GM21360 (cell line): ENCODE measurements at regions not wholly inside any gene's neighbourhood (a gene's known extent, or its start where the extent isn't known, plus 50 kb on each side); places are given as distances from the start of the nearest gene placed in this dataset.

Experiments used
- ATAC-seq: cut with Tn5 transposase; IDR thresholded peaks from one replicate; pipeline ENCODE4 v1.9.1; 2021; ENCODE audit warnings: mild to moderate bottlenecking, moderate library complexity; ENCODE audit not compliant: unreplicated experiment

GRCh38 chr2:226680719-226681118, 118.9 kb downstream of the IRS1 start:
- ATAC-seq: no peak

DNA sequence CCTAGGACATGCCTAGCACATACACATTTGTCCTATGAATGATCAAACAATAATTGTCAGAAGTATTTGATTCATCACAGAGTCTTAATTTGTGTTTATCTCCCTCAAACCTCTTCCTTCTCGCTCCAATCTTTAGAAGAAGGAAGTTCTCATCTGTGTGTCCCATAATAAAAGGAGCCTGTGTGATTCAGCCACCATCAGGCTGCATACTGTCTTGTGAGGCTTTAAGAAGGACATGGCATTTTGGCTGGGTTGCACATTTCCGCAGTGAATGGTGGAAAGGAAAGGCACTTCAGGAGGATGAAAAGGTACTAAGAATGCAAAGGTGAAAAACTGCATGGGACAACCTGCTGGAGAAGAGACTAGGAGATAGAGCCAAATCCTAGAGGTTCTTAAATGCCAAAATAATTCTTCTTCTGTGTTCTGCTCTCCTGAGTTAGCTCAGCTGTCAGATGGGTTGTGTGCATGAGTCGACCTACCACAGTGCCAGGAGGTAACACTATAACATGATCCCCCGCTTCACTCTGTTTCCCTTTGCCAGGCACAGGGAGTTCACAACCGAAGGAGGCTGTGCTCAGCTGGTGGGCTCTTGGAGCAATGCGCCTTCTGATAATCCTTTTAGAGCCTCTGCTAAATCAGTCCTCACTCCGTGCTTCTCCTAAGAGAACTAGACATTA, 120.1 kb downstream of the IRS1 start:
- ATAC-seq: no peak

DNA sequence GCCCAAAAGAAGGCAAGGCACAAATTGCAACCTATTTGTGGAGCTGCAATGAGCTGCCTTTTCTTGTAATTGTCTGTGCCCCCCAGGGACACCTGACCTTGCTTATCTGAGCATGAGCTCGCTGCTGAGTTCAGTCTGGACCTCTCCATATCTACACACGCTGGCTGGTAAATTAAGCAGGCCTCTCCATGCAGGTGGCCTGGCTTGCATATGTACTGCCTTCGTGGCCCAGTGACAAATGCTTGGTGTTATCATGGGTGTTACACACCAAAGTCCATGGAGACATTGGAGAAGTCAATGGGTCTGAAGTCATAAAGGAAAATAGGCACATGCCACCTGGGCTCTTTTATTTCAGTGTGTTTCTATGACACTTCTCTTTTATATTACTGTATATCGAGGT, 121.2 kb downstream of the IRS1 start:
- ATAC-seq: no peak

DNA sequence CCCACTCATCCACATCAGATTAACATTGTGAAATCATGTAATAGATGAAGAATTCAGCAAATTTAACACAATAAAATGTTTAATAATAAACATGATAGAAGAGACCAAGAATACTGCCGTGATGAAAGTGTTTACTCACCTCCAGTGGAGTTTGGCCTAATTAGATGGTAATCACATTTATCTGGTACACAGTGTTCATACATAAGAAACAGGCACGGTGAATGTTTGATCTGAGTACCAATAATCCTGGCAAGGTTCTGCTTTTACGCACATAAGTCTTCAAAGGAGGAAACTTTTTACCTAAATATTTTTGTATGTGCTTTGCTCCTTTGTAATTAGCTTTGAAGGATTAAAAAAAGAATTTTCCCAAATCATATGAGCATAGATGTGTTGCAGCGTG, 122.5 kb downstream of the IRS1 start:
- ATAC-seq: no peak

GRCh38 chr2:226676618-226677017, 123.0 kb downstream of the IRS1 start:
- no peak for ATAC-seq

GRCh38 chr2:226674123-226674522, 125.5 kb downstream of the IRS1 start:
- ATAC-seq: no peak

DNA sequence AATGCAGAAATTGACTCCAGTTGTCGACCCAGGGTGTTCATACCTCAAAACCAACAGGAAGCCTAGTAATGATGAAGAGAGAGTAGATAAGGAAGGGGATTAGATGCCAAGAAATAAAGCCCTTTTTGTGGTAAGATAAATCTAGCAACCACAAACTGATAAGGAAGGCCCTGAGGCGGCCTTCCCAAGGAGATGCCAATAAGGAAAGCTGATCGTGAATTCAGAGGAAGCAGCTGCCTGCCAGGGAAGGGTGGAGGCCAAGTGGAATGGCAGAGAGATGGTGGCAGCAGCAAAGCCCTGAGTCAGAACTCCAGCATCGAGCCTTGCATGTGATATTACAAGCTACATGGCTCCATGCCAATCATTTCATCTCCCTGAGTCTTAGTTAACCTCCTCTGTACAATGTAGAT, 126.3 kb downstream of the IRS1 start:
- no peak for ATAC-seq

DNA sequence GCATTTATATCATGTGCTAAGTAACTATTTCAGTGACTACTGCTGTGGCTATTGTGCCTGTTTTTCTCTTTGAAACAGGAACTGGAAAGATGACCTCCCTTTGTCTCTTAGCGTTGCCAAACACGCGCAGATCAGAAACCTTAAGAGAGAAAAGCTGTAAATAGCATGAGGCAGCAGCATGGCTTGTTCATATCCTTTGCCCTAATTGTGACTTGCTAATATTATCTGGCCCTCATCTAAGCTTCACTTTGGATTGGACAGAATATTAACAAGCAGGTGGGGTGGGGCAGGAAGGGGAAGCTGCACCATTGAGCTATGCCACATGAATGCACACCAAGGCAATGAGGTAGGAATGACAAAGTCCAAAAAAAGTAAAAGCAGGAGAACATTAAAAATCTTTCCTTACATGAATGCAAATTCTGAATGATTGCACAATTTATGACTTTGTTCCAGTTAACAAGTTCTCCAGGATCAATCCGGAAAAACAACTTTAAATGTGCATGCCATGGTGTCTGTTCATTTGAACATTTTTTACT, 128.4 kb downstream of the IRS1 start:
- ATAC-seq: no peak

GRCh38 chr2:226669905-226670304, 129.7 kb downstream of the IRS1 start:
- ATAC-seq: peak; percentile 58

DNA sequence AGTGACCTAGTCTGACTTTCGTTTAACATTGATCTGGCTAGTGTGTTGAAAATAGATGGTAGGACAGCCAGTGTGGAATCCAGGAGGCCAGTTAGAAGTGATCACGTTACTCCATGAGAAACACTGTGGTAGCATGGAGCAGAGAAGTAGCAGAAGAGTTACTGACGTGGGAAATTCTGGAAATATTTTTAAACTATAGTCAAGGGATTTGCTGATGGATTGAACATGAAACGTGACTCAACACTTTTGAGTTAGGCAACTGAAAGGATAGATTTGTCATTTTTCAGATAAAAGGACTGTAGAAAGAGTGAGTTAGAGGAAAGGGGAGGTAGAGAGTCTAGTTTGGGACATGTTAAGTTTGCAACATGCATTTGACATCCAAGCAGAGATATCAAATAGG, 130.4 kb downstream of the IRS1 start:
- no peak for ATAC-seq

DNA sequence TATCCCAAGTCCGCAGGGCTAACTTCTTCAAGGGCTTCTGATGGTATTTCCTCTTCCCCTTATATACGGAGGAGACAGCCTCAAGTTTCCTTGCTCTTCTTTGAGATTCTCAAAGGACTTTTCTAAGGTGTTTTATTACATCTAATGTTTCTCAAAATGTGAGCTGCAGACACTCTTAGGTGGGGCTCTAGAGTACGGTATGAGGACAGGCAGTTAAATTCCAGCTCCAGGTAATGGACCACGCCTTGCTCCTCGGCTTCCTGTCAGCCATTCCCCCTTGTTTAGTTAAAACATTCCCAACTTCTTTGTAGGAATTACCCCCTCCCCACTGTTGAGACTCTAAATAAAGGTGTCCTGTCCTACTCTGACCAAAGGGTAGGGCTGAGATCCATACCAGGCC, 131.9 kb downstream of the IRS1 start:
- ATAC-seq: no peak

GRCh38 chr2:226665306-226665831, 134.3 kb downstream of the IRS1 start:
- no peak for ATAC-seq

DNA sequence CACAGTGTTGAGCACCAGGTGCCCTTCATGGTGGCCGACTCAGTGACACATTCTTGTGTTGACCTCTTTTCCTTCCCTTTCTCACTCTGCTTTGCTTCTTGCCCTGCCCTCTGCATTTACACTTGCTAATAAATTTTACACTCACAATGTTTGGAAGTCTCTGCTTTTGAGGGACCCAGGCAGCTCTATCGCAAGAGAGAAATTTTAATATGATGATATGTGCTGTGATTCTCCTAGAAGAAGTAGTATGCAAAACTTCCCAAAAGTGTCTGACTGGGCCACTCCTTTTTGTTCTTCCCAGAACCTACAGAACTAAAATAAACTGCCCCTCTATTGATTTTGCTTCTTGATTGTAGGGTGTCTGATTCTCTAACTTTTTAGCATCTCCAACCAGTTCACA, 135.0 kb downstream of the IRS1 start:
- no peak for ATAC-seq

DNA sequence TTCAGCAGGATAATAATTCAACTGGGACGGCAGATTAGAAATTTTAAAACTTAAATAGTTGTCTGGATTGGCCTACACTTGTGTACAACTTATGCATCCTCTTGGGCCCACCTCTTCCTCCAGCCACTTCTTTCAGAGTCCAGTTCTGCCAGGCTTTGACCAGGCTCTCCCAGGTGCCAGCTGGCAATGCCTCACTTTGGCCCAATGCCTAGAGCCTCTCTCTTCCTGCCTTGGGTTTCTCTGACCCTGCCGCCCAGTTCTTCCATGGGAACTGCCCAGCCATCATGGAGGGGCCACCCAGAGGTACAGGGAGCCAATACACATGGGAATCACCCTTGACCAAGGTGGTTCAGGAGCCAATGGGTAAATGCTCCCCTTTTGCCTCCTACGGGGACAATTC, 135.5 kb downstream of the IRS1 start:
- ATAC-seq: no peak

GRCh38 chr2:226661789-226662545, 137.7 kb downstream of the IRS1 start:
- no peak for ATAC-seq

DNA sequence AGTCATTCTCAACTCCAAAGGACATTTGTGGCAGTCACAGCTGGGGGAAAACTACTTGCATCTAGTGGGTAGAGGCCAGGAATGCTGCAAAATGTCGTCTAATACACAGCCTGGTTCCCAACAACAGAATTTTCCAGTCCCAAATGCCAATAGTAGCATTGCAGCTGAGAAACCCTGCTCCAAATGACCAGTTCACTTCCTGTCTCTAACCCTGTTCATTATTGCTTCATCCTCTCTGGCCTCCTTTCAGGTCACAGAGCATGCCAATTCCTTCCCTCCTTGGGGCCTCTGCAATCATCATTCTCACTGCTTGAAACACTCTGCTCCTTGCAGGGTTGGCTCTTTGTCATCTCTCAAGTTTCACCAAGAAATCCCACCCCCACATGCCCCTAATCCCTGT, 139.1 kb downstream of the IRS1 start:
- no peak for ATAC-seq

DNA sequence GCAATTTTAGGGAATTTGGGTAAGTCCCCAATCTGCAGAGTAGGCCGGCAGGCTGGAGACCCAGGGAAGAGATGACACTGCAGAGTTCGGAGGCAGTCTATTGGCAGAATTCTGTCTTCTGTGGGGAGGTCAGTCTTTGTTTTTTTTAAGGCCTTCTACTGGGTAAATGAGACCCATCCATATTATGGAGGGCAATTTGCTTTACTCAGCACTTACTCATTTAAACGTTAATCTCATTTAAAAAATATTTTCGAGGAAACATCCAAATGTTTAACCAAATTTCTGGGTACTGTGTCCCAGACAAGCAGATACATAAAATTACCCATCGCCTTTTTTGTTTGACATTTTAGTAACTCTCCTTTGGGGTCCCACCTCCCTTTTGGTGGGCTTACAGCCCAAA, 139.5 kb downstream of the IRS1 start:
- no peak for ATAC-seq

DNA sequence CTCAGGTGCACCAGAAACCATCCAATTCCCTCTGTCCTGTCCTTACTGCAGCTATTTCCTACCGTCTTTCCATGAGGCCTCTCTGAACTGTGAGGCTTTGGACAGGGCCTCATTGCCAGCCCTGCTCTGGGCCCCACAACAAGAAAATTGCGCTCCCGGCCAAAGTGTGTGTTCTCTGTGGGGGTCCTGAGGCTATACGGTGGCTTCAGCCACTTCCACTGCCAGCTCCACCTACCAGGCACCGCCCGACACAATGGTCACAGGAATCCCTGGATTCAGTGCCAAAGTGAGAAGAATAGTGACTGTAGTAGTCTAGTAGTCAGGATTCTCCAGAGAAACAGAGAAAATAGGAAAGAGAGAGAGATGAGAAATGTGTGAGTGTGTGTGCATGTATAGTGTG, 140.2 kb downstream of the IRS1 start:
- ATAC-seq: no peak

- ATAC-seq: no peak
Measured at GRCh38 chr2:226658555-226658954, 141.1 kb downstream of the IRS1 start.

GRCh38 chr2:226657340-226658053, 142.1 kb downstream of the IRS1 start:
- no peak for ATAC-seq

DNA sequence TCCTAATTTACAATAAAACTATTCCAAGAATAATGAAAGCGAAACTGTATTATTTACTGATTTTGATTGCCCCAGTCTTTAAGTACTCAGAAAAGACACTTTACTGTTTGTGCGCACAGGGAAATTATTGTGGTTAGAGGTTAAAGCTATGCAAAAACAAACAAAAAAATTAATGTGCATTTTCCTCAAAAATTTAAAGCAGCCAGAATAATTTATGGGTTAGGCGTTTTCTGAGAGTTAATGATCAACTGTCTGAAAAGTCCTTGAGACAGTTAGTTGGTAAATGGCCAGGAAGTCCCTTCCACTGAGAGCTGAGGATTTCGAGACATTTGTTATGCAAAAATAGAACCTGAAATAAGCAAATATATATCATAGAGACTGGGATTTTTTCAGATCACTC, 143.3 kb downstream of the IRS1 start:
- ATAC-seq: no peak

DNA sequence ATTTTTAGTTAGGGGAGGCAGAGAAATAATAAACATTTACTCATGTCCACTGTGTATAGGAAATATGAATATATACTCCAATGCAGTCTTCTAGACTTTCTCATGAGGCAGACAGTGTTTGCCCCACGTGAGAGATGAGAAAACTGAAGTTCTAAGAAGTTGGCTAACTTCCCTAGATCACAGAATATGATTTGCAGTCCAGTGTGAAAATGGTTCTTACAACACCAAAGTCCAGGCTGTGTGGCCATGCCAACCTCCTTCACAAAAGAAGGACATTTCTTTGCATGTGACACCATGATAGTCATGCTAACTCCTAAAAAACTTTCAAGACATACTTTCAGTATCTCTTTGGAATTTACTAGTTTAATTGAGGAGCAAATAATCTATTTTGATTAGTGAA, 143.7 kb downstream of the IRS1 start:
- no peak for ATAC-seq
